ENCODE measurements at regions not wholly inside any gene's neighbourhood (a gene's known extent, or its start where the extent isn't known, plus 50 kb on each side); places are given as distances from the start of the nearest gene placed in this dataset.

DNA sequence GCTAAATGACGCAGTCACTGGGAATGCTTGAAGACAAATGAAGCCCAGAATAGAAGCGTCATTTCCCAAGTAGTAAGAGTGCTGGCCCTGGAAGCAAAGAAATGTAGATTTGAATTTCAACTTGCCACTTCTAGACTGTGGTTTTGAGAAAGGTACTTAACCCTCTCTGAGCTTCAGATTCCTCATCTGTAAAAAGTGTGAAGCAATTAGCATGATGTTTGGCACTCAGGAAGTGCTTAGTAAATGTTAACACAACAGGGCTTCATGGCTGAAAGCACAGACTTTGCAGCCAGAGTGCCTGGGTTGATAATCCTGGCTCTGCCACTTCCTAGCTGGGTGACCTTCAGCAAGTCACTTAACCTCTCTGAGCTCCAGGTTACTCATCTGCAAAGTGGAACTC is 147.4 kb upstream of the RPS6KA3 start:
- ChIA-PET CTCF (no interaction called here), POLR2A (no interaction called here)
- no peak for DNase-seq (ENCODE audit: extremely low spot score)
- TF ChIP-seq NFRKB (IDR thresholded peaks at IDR 0.05) (no peak), SP1 (IDR thresholded peaks at IDR 0.05) (no peak), FOXK2 (IDR thresholded peaks at IDR 0.05) (no peak), ZNF384 (IDR thresholded peaks at IDR 0.05) (no peak), FOXM1 (IDR thresholded peaks at IDR 0.05; ENCODE audit: borderline replicate concordance) (no peak)

DNA sequence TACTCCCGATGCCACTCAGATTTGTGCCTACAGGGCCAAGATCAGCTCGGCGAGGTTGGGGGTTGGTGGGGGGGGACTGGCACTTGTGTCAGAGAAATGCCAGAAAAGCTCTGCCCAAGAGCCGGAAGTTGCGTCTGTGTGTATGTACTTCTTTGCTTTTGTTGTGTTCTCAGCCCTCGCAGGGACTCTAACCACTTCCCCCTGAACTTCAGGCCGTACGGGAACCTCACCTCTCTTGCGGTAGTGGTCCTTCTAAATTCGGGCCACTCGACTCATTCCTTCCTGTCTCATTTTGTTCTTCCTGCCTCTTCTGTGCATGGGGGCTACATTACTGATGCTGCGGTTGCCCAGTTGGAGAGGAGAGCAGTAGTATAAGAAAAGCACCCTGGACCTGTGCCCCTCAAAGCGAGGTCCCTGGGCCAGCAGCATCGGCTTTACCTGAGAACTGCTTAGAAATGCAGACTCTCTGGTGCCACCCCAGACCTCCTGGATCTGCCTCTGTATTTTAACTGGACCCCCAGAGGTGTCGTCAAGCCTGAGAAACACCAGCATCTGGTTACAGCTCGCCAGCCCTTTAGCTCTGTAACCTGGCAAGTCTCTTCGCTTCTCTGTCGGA is 146.3 kb upstream of the RPS6KA3 start:
- POLR2A ChIA-PET: no interaction called here
- CTCF ChIA-PET: no interaction called here
- TF ChIP-seq CTBP1 (IDR thresholded peaks at IDR 0.05; ENCODE audit: borderline replicate concordance): no peak
- no peak for TF ChIP-seq HDGF (IDR thresholded peaks at IDR 0.05; ENCODE audit: borderline replicate concordance)
- TF ChIP-seq NFRKB (IDR thresholded peaks at IDR 0.05): no peak
- TF ChIP-seq LEF1 (IDR thresholded peaks at IDR 0.05; ENCODE audit: borderline replicate concordance): no peak
- TF ChIP-seq FOXM1 (IDR thresholded peaks at IDR 0.05; ENCODE audit: borderline replicate concordance): no peak
- TF ChIP-seq FOXK2 (IDR thresholded peaks at IDR 0.05): no peak
- no peak for TF ChIP-seq SUZ12 (IDR thresholded peaks at IDR 0.05)
- no peak for TF ChIP-seq FOXA1 (IDR thresholded peaks at IDR 0.05)
- TF ChIP-seq, protein P1, sequence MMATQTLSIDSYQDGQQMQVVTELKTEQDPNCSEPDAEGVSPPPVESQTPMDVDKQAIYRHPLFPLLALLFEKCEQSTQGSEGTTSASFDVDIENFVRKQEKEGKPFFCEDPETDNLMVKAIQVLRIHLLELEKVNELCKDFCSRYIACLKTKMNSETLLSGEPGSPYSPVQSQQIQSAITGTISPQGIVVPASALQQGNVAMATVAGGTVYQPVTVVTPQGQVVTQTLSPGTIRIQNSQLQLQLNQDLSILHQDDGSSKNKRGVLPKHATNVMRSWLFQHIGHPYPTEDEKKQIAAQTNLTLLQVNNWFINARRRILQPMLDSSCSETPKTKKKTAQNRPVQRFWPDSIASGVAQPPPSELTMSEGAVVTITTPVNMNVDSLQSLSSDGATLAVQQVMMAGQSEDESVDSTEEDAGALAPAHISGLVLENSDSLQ (IDR thresholded peaks at IDR 0.05): no peak
- no peak for TF ChIP-seq ZNF384 (IDR thresholded peaks at IDR 0.05)
- TF ChIP-seq ELF4 (IDR thresholded peaks at IDR 0.05): no peak
- no peak for TF ChIP-seq BHLHE40 (IDR thresholded peaks at IDR 0.05; ENCODE audit: borderline replicate concordance)
- no peak for TF ChIP-seq TARDBP (IDR thresholded peaks at IDR 0.05)
- TF ChIP-seq SP1 (IDR thresholded peaks at IDR 0.05): no peak
- no peak for TF ChIP-seq L3MBTL2 (conservative IDR thresholded peaks at IDR 0.05)
- no peak for TF ChIP-seq ARNT (IDR thresholded peaks at IDR 0.05)
- DNase-seq (ENCODE audit: extremely low spot score): no peak

DNA sequence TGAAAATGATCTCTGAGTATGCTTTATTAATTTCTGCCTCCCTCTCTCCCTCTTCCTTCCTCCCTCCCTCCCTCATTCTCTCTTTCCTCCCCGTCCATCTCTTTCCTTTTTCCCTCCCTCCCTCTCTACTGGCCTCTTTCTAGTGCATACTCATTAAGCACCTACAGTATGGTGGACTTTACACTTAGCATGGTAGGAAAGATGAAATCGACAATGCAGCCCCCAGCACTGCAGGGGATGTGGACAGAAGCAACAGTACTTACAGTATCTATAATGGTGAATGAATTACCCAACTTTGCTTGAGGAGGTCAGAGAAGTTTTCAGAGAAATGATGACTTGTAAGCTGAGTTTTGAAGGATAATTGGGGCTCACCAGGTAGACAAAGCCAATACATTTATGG is 143.8 kb upstream of the RPS6KA3 start:
- POLR2A ChIA-PET: no interaction called here
- DNase-seq (ENCODE audit: extremely low spot score): no peak
- TF ChIP-seq BHLHE40 (IDR thresholded peaks at IDR 0.05; ENCODE audit: borderline replicate concordance) (no peak), FOXM1 (IDR thresholded peaks at IDR 0.05; ENCODE audit: borderline replicate concordance) (no peak), ELF4 (IDR thresholded peaks at IDR 0.05) (no peak), SUZ12 (IDR thresholded peaks at IDR 0.05) (no peak), SP1 (IDR thresholded peaks at IDR 0.05) (no peak), TARDBP (IDR thresholded peaks at IDR 0.05) (no peak), L3MBTL2 (conservative IDR thresholded peaks at IDR 0.05) (no peak), ARNT (IDR thresholded peaks at IDR 0.05) (no peak)
- CTCF ChIA-PET: no interaction called here

DNA sequence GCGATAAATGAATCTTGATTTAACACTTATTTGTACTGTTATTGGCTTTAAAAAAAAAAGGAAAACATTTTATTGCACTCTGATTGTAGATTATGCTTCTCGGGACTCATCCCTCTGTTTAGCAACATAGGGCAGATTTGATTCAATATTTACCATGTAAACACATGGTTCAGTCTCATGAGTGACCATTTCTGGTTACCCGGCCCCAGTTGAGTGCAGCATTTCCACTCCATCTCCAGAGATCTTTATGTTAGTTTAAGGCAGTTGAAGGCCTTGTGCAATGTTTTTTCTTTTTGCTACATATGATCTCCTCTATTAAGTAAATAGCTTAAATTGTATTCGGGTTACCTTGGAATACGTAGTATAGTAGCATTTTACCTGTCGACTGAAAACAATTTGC is 143.3 kb upstream of the RPS6KA3 start:
- TF ChIP-seq SP1 (IDR thresholded peaks at IDR 0.05): no peak
- no peak for TF ChIP-seq L3MBTL2 (conservative IDR thresholded peaks at IDR 0.05)
- TF ChIP-seq ARNT (IDR thresholded peaks at IDR 0.05): no peak
- no peak for TF ChIP-seq BHLHE40 (IDR thresholded peaks at IDR 0.05; ENCODE audit: borderline replicate concordance)
- no peak for TF ChIP-seq TARDBP (IDR thresholded peaks at IDR 0.05)
- TF ChIP-seq FOXA1 (IDR thresholded peaks at IDR 0.05): no peak
- no peak for TF ChIP-seq CTBP1 (IDR thresholded peaks at IDR 0.05; ENCODE audit: borderline replicate concordance)
- TF ChIP-seq, protein P1 (IDR thresholded peaks at IDR 0.05): no peak
- no peak for TF ChIP-seq SUZ12 (IDR thresholded peaks at IDR 0.05)
- TF ChIP-seq LEF1 (IDR thresholded peaks at IDR 0.05; ENCODE audit: borderline replicate concordance): no peak
- TF ChIP-seq HDGF (IDR thresholded peaks at IDR 0.05; ENCODE audit: borderline replicate concordance): no peak
- TF ChIP-seq NFRKB (IDR thresholded peaks at IDR 0.05): no peak
- TF ChIP-seq ELF4 (IDR thresholded peaks at IDR 0.05): no peak

DNA sequence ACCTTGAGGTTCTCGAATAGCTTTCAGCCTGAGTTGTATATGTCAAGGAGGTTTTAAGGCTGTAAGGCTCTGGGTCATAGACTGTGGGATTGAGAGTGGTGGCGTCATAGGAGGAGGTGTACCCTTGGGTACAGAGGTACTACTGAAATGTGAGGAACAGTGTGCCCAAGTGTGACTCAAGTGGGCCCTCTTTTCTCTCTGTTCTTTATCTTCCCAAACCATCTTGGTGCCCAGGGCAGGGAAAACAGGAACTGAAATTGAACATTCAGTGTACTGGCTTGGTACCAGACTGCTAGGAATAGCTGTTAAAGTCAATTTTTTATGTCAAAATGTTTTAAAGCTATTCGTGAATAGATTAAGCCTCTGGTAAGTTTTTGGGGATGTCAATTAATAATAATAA is 136.2 kb upstream of the RPS6KA3 start:
- TF ChIP-seq FOXM1 (IDR thresholded peaks at IDR 0.05; ENCODE audit: borderline replicate concordance) (no peak), SP1 (IDR thresholded peaks at IDR 0.05) (no peak), BHLHE40 (IDR thresholded peaks at IDR 0.05; ENCODE audit: borderline replicate concordance) (no peak), CTBP1 (IDR thresholded peaks at IDR 0.05; ENCODE audit: borderline replicate concordance) (no peak), ARNT (IDR thresholded peaks at IDR 0.05) (no peak), ZNF384 (IDR thresholded peaks at IDR 0.05) (no peak), L3MBTL2 (conservative IDR thresholded peaks at IDR 0.05) (no peak), TARDBP (IDR thresholded peaks at IDR 0.05) (no peak), SUZ12 (IDR thresholded peaks at IDR 0.05) (no peak), FOXK2 (IDR thresholded peaks at IDR 0.05) (no peak), ELF4 (IDR thresholded peaks at IDR 0.05) (no peak), FOXA1 (IDR thresholded peaks at IDR 0.05) (no peak), NFRKB (IDR thresholded peaks at IDR 0.05) (no peak), LEF1 (IDR thresholded peaks at IDR 0.05; ENCODE audit: borderline replicate concordance) (no peak)
- TF ChIP-seq, protein P1 (IDR thresholded peaks at IDR 0.05): no peak
- CTCF ChIA-PET: no interaction called here
- POLR2A ChIA-PET: interaction anchor here (1.4 kb wide), 1 partner anchor 12 kb away, joined by 4 read pairs; no protein-coding TSS in a partner anchor
- DNase-seq (ENCODE audit: extremely low spot score): no peak

More for the DNA sequence above, 143.3 kb upstream of the RPS6KA3 start:
- ChIA-PET CTCF (no interaction called here), POLR2A (no interaction called here)
- no peak for DNase-seq (ENCODE audit: extremely low spot score)

DNA sequence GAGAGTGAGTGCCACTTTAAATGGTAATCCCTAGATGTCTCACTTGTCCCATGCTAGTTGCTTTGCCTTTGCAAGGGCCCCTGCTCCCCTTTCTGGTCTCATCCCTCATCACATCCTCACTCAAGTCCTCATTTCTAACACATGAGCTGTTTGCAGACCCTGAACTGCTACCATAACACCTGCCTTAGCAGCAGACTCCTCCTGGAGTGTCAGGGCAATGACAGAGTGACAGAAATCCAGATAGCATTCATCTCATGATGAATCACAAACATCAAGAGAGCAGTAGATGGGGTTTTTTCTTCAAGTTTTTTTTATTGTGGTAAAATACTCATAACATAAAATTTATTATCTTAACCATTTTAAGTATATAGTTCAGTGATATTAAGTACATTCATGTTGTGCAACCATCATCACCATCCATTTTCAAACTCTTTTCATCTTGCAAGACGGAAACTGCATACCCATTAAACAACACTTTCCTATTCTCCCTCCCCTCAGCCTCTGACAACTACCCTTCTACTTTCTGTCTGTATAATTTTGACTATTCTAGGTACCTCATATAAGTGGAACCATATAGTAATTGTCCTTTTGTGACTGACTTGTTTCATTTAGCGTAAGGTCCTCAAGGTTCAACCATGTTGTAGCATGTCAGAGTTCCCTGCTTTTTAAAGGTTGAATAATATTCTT is 133.2 kb upstream of the RPS6KA3 start:
- ChIA-PET CTCF (no interaction called here), POLR2A (no interaction called here)
- no peak for DNase-seq (ENCODE audit: extremely low spot score)
- TF ChIP-seq TARDBP (IDR thresholded peaks at IDR 0.05) (no peak), ELF4 (IDR thresholded peaks at IDR 0.05) (no peak), HDGF (IDR thresholded peaks at IDR 0.05; ENCODE audit: borderline replicate concordance) (no peak), SUZ12 (IDR thresholded peaks at IDR 0.05) (no peak), FOXA1 (IDR thresholded peaks at IDR 0.05) (no peak), ZNF384 (IDR thresholded peaks at IDR 0.05) (no peak), LEF1 (IDR thresholded peaks at IDR 0.05; ENCODE audit: borderline replicate concordance) (no peak), ARNT (IDR thresholded peaks at IDR 0.05) (no peak), FOXK2 (IDR thresholded peaks at IDR 0.05) (no peak), SP1 (IDR thresholded peaks at IDR 0.05) (no peak), FOXM1 (IDR thresholded peaks at IDR 0.05; ENCODE audit: borderline replicate concordance) (no peak), NFRKB (IDR thresholded peaks at IDR 0.05) (no peak), CTBP1 (IDR thresholded peaks at IDR 0.05; ENCODE audit: borderline replicate concordance) (no peak), BHLHE40 (IDR thresholded peaks at IDR 0.05; ENCODE audit: borderline replicate concordance) (no peak), L3MBTL2 (conservative IDR thresholded peaks at IDR 0.05) (no peak)
- TF ChIP-seq, protein P1 (IDR thresholded peaks at IDR 0.05): no peak
